K562 (cell line): ENCODE measurements at regions not wholly inside any gene's neighbourhood (a gene's known extent, or its start where the extent isn't known, plus 50 kb on each side); places are given as distances from the start of the nearest gene placed in this dataset.
A peak's percentile ranks its signal among the peaks of the same experiment; 100 is the strongest.

Source experiments
- ATAC-seq: fragments of 200-7000 bp; cut with Tn5 transposase; 3 replicates; pipeline ENCODE4 v1.9.1; 2020; ENCODE audit warnings: moderate library complexity
- BruUV-seq: library from RNA; stranded (reverse); fragments of 400-500 nt; replicated peaks from 2 replicates; lab custom pipeline; 2021; lab: Mats Ljungman, UMichigan
- CTCF ChIA-PET: fragments of 300-600 bp; formaldehyde crosslinking; extraction: SDS; loops from one replicate; lab custom pipeline; 2021; ENCODE audit warnings: low intra/inter-chr PET ratio; lab: Yijun Ruan, JAX
- POLR2A ChIA-PET: fragments of 300-600, 350-650 bp; sonication (Branson Sonifier 250); formaldehyde crosslinking; extraction: SDS; loops from one replicate; lab custom pipeline; 2021; ENCODE audit warnings: antibody characterized with exemption, inconsistent platforms; lab: Yijun Ruan, JAX
- DNase-seq, 4 experiments: peaks; one replicate each; pipeline versions ENCODE4 v3.0.0 to v3.0.0-alpha.2; 2011 to 2018; ENCODE audit warnings: low spot score in 3 of 4, mixed read lengths in 3 of 4; ENCODE audit errors: extremely low read depth in 1 of 4
- FAIRE-seq: peaks from 2 replicates; lab custom pipeline; 2011; peaks lifted over from hg19 to GRCh38; lab: Jason Lieb, UNC
- H2AFZ ChIP-seq: 2 replicates; pipeline ENCODE4 v1.6.0; 2011; ENCODE audit warnings: low read depth, low read length, control low read depth, inconsistent platforms
- H3K27ac ChIP-seq: fragments of 200-600 bp; 3 replicates; pipeline ENCODE4 v1.8.0; 2011; ENCODE audit warnings: low read depth, mild to moderate bottlenecking, control low read depth, inconsistent platforms, low read length, moderate library complexity, mixed read lengths; ENCODE audit errors: extremely low read depth
- H3K27me3 ChIP-seq, 2 experiments: fragments of 300-600 bp in 1 of 2; 2 replicates in 1 of 2; 3 replicates in 1 of 2; pipeline versions ENCODE4 v1.6.0 to v1.8.0; 2011; ENCODE audit warnings: inconsistent platforms in 2 of 2, low read length in 2 of 2, mild to moderate bottlenecking in 1 of 2, mixed read lengths in 1 of 2, moderate library complexity in 1 of 2; ENCODE audit not compliant: control insufficient read depth in 2 of 2, insufficient read depth in 2 of 2
- H3K36me3 ChIP-seq: fragments of 300-600 bp; 3 replicates; pipeline ENCODE4 v1.8.0; 2011; ENCODE audit warnings: mild to moderate bottlenecking, low read length, inconsistent platforms; ENCODE audit not compliant: control insufficient read depth, insufficient read depth
- H3K4me1 ChIP-seq, 2 experiments: fragments of 200-600 bp in 1 of 2; replicated peaks in 1 of 2; 2 replicates in 1 of 2; 3 replicates in 1 of 2; pipeline versions ENCODE4 v1.5.1 to v1.8.0; 2011; ENCODE audit warnings: inconsistent platforms in 2 of 2, low read length in 2 of 2, mild to moderate bottlenecking in 1 of 2, mixed read lengths in 1 of 2, moderate library complexity in 1 of 2; ENCODE audit not compliant: control insufficient read depth in 2 of 2, insufficient read depth in 2 of 2
- H3K4me2 ChIP-seq: 2 replicates; pipeline ENCODE4 v1.6.1; 2011; ENCODE audit warnings: low read length, control low read depth, inconsistent platforms, mixed read lengths; ENCODE audit not compliant: insufficient read depth
- H3K4me3 ChIP-seq: fragments of 200-600 bp; sonication (generic), shearing (Covaris generic); 2 replicates; pipeline ENCODE4 v1.5.1; 2016; ENCODE audit warnings: control low read depth, inconsistent platforms
- H3K79me2 ChIP-seq: fragments of 200-600 bp; 3 replicates; pipeline ENCODE4 v1.8.0; 2011; ENCODE audit warnings: low read length, inconsistent platforms; ENCODE audit not compliant: control insufficient read depth, insufficient read depth
- H3K9ac ChIP-seq, 2 experiments: 2 replicates each; pipeline versions ENCODE4 v1.6.0 to v1.6.1; 2011; ENCODE audit warnings: low read depth in 2 of 2, low read length in 2 of 2, control low read depth in 1 of 2, inconsistent platforms in 1 of 2, mild to moderate bottlenecking in 1 of 2, mixed read lengths in 1 of 2; ENCODE audit not compliant: insufficient read depth in 1 of 2
- H3K9me1 ChIP-seq: one replicate; pipeline ENCODE4 v1.6.0; 2011; ENCODE audit warnings: inconsistent platforms, mild to moderate bottlenecking, low read length, moderate library complexity; ENCODE audit not compliant: control insufficient read depth, insufficient read depth
- H3K9me3 ChIP-seq: replicated peaks from 2 replicates; pipeline ENCODE4 v1.5.1; 2011; ENCODE audit warnings: low read depth, low read length, inconsistent platforms; ENCODE audit not compliant: control insufficient read depth, insufficient read depth
- H4K20me1 ChIP-seq: replicated peaks from 2 replicates; pipeline ENCODE4 v1.6.1; 2011; ENCODE audit warnings: low read length, inconsistent platforms, mixed read lengths; ENCODE audit not compliant: control insufficient read depth, insufficient read depth
- BHLHE40 ChIP-seq: IDR thresholded peaks from 2 replicates; pipeline ENCODE4 v1.6.1; 2011; ENCODE audit warnings: low read length, improper control_type of control experiment
- E2F8 ChIP-seq: fragments of 450-650 bp; IDR thresholded peaks from 2 replicates; pipeline ENCODE4 v1.7.1; 2018; ENCODE audit warnings: mild to moderate bottlenecking, low read depth; ENCODE audit not compliant: partially characterized antibody
- FOXA3 ChIP-seq, 2 experiments: fragments of 450-650 bp in 1 of 2; sonication (generic) in 1 of 2; formaldehyde crosslinking; IDR thresholded peaks in 1 of 2; conservative IDR thresholded peaks in 1 of 2; 2 replicates each; pipeline versions ENCODE4 v1.4.0 to v1.8.0; 2020 to 2022; ENCODE audit warnings: mild to moderate bottlenecking in 2 of 2, missing genetic modification reagents in 1 of 2
- JUND ChIP-seq, 2 experiments: IDR thresholded peaks; 2 replicates in 1 of 2; 3 replicates in 1 of 2; pipeline ENCODE4 v1.6.1; 2011; ENCODE audit warnings: borderline replicate concordance in 2 of 2, low read depth in 2 of 2, low read length in 2 of 2, improper control_type of control experiment in 1 of 2, missing biosample characterization in 1 of 2, missing genetic modification characterization in 1 of 2, missing genetic modification reagents in 1 of 2
- NBN ChIP-seq: fragments of 450-650 bp; IDR thresholded peaks from 2 replicates; pipeline ENCODE4 v1.6.1; 2016; ENCODE audit warnings: low read depth, mild to moderate bottlenecking
- TRIM28 ChIP-seq: fragments of 450-650 bp; IDR thresholded peaks from 2 replicates; pipeline ENCODE4 v1.6.1; 2017
- USF2 ChIP-seq: sonication (generic); formaldehyde crosslinking; IDR thresholded peaks from 2 replicates; pipeline ENCODE4 v1.5.0; 2020; ENCODE audit warnings: missing genetic modification reagents
- WGBS: fragments of 100-300 bp; shearing (Covaris generic); methylation state at CpG from one replicate; pipeline ENCODE4 v1.1.6; 2016; ENCODE audit warnings: low coverage, mixed read lengths; ENCODE audit not compliant: insufficient coverage; ENCODE audit errors: missing lambda C conversion rate; 5-methylcytosine and 5-hydroxymethylcytosine counted together
- in situ Hi-C: fragments of 300-500 bp; cut with MboI; formaldehyde crosslinking; loops from 4 replicates; pipeline ENCODE4 v1.15.0; 2018; ENCODE audit warnings: inconsistent platforms, mixed read lengths
- intact Hi-C: fragments of 100-400 bp; cut with micrococcal nuclease; formaldehyde crosslinking; loops from 2 replicates; pipeline ENCODE4 v1.14.2; 2022
- TF ChIP-seq, protein P1 (sequence below): fragments of 250-450 bp; sonication (Bioruptor Pico); IDR thresholded peaks from 2 replicates; pipeline ENCODE4 v1.5.0; 2021
- TF ChIP-seq, protein P2 (sequence below): sonication (generic); formaldehyde crosslinking; IDR thresholded peaks from 2 replicates; pipeline ENCODE4 v1.9.0; 2022; ENCODE audit warnings: mild to moderate bottlenecking, missing genetic modification reagents

DNA sequence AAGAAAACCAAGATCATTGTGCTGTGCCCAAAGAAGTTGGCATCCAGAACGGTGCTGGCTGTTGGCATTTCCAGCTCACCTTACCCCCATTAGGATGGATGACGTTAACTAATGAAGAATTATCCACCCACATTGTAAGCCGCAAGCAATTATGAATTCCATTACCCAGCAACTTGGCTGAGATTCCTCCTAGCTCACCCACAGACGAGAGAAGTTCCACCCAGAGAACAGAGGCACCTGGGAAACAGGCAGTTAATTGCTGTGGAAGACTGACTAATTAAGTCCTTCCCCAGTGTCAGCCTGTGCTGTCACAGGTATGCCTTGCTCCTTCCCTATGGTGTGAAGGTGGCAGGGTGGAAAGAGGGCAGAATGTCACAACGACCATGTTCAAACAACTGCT lies 456.2 kb upstream of the CDH5 start (continued):
- TF ChIP-seq E2F8: no peak
- TF ChIP-seq TRIM28: no peak
- no peak for TF ChIP-seq NBN
- TF ChIP-seq, all 486 proteins: peak for 0

DNA sequence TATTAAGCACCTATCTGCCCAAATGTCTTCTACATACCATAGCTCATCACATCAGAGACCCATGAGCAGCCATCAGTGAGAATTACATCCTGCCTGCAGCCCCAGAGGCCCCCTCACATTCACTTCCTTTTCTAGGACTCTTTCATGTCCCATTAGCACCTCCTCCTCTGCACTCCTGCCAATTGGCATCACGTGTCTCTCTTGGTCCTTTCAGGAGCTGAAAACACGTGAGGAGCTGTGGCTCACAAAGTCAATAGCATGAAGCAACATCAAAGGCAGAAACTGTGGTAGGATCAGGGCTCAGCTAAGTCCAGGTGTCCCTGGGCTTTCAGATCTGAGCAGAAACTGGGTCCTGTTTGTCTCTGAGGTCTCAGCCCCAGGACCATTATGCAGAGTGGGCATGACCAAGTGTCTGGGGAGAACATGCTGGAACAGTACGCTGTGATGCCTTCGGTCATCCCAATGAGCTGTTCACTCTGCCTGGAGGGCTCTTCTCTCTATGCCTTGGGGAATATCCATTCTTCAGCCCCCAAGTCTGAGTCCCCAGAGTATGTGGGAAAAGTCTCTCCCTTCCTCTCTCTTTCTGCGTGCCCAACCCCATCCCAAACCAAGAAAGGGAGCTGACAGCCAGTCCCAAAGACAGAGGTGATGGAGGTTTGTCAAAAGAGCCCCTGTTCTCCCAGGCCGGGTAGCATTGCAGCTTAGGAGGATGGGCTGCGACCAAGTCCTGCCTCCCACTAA lies 457.0 kb upstream of the CDH5 start:
- ATAC-seq (no peak), FAIRE-seq (no peak)
- Histone ChIP-seq H3K36me3 (no peaks in the 10 kb centered on the region), H3K27me3 (no peaks in the 10 kb centered on the region; a peak in 1 of 5 replicates), H3K27ac (no peak overlapping the region), H3K4me2 (no peak overlapping the region)
- 1% methylated on average over 7 of the region's 7 CpGs for WGBS
- TF ChIP-seq BHLHE40: peak; percentile 17; the same call in 1 of the 2 replicates
- peak in 1 of 2 experiments; percentile 70; a peak in 2 of 4 replicates for TF ChIP-seq FOXA3 (CRISPR knock-in tag; conservative IDR thresholded peaks at IDR 0.05 in 1 of 2, IDR thresholded peaks at IDR 0.05 in 1 of 2)
- TF ChIP-seq, protein P1, sequence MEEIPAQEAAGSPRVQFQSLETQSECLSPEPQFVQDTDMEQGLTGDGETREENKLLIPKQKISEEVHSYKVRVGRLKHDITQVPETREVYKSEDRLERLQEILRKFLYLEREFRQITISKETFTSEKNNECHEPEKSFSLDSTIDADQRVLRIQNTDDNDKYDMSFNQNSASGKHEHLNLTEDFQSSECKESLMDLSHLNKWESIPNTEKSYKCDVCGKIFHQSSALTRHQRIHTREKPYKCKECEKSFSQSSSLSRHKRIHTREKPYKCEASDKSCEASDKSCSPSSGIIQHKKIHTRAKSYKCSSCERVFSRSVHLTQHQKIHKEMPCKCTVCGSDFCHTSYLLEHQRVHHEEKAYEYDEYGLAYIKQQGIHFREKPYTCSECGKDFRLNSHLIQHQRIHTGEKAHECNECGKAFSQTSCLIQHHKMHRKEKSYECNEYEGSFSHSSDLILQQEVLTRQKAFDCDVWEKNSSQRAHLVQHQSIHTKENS (CRISPR knock-in tag): no peak
- TF ChIP-seq USF2 (CRISPR knock-in tag): 0 out of 2 replicates have a peak, but pooled peaks have one; percentile 4
- TF ChIP-seq JUND (IDR thresholded peaks at IDR 0.05; ENCODE audit: borderline replicate concordance, low read depth, low read length): no peak
- no peak for TF ChIP-seq JUND (tag; IDR thresholded peaks at IDR 0.05; ENCODE audit: borderline replicate concordance, low read depth, low read length)
- TF ChIP-seq, protein P2, sequence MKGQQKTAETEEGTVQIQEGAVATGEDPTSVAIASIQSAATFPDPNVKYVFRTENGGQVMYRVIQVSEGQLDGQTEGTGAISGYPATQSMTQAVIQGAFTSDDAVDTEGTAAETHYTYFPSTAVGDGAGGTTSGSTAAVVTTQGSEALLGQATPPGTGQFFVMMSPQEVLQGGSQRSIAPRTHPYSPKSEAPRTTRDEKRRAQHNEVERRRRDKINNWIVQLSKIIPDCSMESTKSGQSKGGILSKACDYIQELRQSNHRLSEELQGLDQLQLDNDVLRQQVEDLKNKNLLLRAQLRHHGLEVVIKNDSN (CRISPR knock-in tag): 0 out of 2 replicates have a peak, but pooled peaks have one; percentile 11
- TF ChIP-seq, all 486 proteins: peak for 4
- Histone ChIP-seq H4K20me1 (no peaks in the 10 kb centered on the region), H3K9ac (no peak overlapping the region), H3K9me3 (no peaks in the 10 kb centered on the region), H3K4me1 (no peaks in the 10 kb centered on the region), H3K4me3 (no peak overlapping the region), H2AFZ (no peak overlapping the region), H3K79me2 (no peaks in the 10 kb centered on the region), H3K9me1 (no peaks in the 10 kb centered on the region)
- in situ Hi-C loops (no loop called here), intact Hi-C loops (no loop called here)
- ChIA-PET POLR2A (interaction anchor here (1.2 kb wide), 1 partner anchor 9 kb away, joined by 4 read pairs; no protein-coding TSS in a partner anchor), CTCF (no interaction called here)
- DNase-seq: no peak
- no TSS peak for BruUV-seq
